H9 (cell line): ENCODE measurements at regions not wholly inside any gene's neighbourhood (a gene's known extent, or its start where the extent isn't known, plus 50 kb on each side); places are given as distances from the start of the nearest gene placed in this dataset.

Source experiments
- DNase-seq: peaks from one replicate; pipeline ENCODE4 v3.0.0-alpha.2; 2017
- H2AFZ ChIP-seq: one replicate; pipeline ENCODE4 v1.6.1; 2013; ENCODE audit warnings: mild to moderate bottlenecking, low read length, control low read depth, moderate library complexity
- H2AK5ac ChIP-seq: 2 replicates; pipeline ENCODE4 v1.6.1; 2013; ENCODE audit warnings: low read length, control low read depth, mixed read lengths; ENCODE audit not compliant: insufficient read length
- H2BK120ac ChIP-seq: one replicate; pipeline ENCODE4 v1.6.1; 2013; ENCODE audit warnings: low read depth, mild to moderate bottlenecking, low read length, control low read depth, inconsistent platforms; ENCODE audit not compliant: poor library complexity, severe bottlenecking
- H2BK12ac ChIP-seq: 2 replicates; pipeline ENCODE4 v1.6.1; 2013; ENCODE audit warnings: low read length, control low read depth, mixed read lengths, low read depth; ENCODE audit not compliant: insufficient read length
- H2BK15ac ChIP-seq: 2 replicates; pipeline ENCODE4 v1.6.1; 2013; ENCODE audit warnings: low read depth, low read length, control low read depth
- H2BK20ac ChIP-seq: one replicate; pipeline ENCODE4 v1.6.1; 2013; ENCODE audit warnings: low read depth, mild to moderate bottlenecking, low read length, control low read depth, inconsistent platforms; ENCODE audit not compliant: poor library complexity, severe bottlenecking
- H2BK5ac ChIP-seq: 2 replicates; pipeline ENCODE4 v1.6.1; 2013; ENCODE audit warnings: low read length, control low read depth, mixed read lengths; ENCODE audit not compliant: insufficient read length
- H3K14ac ChIP-seq: 2 replicates; pipeline ENCODE4 v1.6.1; 2013; ENCODE audit warnings: low read length, control low read depth; ENCODE audit not compliant: insufficient read depth
- H3K18ac ChIP-seq: 2 replicates; pipeline ENCODE4 v1.6.1; 2013; ENCODE audit warnings: low read depth, mild to moderate bottlenecking, mixed read lengths, low read length, control low read depth; ENCODE audit not compliant: insufficient read length
- H3K23ac ChIP-seq: 2 replicates; pipeline ENCODE4 v1.6.1; 2013; ENCODE audit warnings: low read length, control low read depth, mixed read lengths, low read depth; ENCODE audit not compliant: insufficient read length
- H3K23me2 ChIP-seq: 2 replicates; pipeline ENCODE4 v1.6.1; 2013; ENCODE audit warnings: low read depth, mild to moderate bottlenecking, mixed read lengths, low read length, control low read depth; ENCODE audit not compliant: insufficient read length, poor library complexity, severe bottlenecking
- H3K27ac ChIP-seq: 2 replicates; pipeline ENCODE4 v1.5.1; 2013; ENCODE audit warnings: low read length, control low read depth, mixed read lengths, low read depth; ENCODE audit not compliant: insufficient read length
- H3K27me3 ChIP-seq: 2 replicates; pipeline ENCODE4 v1.6.1; 2013; ENCODE audit warnings: low read length, control low read depth, inconsistent platforms; ENCODE audit not compliant: insufficient read depth
- H3K4ac ChIP-seq: 2 replicates; pipeline ENCODE4 v1.6.1; 2013; ENCODE audit warnings: low read depth, mild to moderate bottlenecking, control low read depth, inconsistent platforms, low read length, moderate library complexity
- H3K4me1 ChIP-seq: 2 replicates; pipeline ENCODE4 v1.6.1; 2013; ENCODE audit warnings: low read length, control low read depth, inconsistent platforms; ENCODE audit not compliant: insufficient read depth
- H3K4me2 ChIP-seq: 2 replicates; pipeline ENCODE4 v1.6.1; 2013; ENCODE audit warnings: low read length, control low read depth, mixed read lengths; ENCODE audit not compliant: insufficient read length, insufficient read depth
- H3K56ac ChIP-seq: 2 replicates; pipeline ENCODE4 v1.6.1; 2013; ENCODE audit warnings: low read depth, mild to moderate bottlenecking, mixed read lengths, low read length, control low read depth; ENCODE audit not compliant: insufficient read length
- H3K79me1 ChIP-seq: 2 replicates; pipeline ENCODE4 v1.6.1; 2013; ENCODE audit warnings: low read depth, mild to moderate bottlenecking, moderate library complexity, low read length, control low read depth, inconsistent platforms; ENCODE audit not compliant: insufficient read depth, poor library complexity, severe bottlenecking
- H3K79me2 ChIP-seq: 2 replicates; pipeline ENCODE4 v1.6.1; 2013; ENCODE audit warnings: low read length, control low read depth, inconsistent platforms; ENCODE audit not compliant: insufficient read depth
- H3K9ac ChIP-seq: 2 replicates; pipeline ENCODE4 v1.6.1; 2013; ENCODE audit warnings: low read length, control low read depth, mixed read lengths; ENCODE audit not compliant: insufficient read length; ENCODE audit errors: extremely low read depth
- H3K9me3 ChIP-seq: one replicate; pipeline ENCODE4 v1.6.1; 2013; ENCODE audit warnings: low read depth, low read length, inconsistent platforms; ENCODE audit not compliant: control insufficient read depth
- H3T11ph ChIP-seq: one replicate; pipeline ENCODE4 v1.6.1; 2013; ENCODE audit warnings: mild to moderate bottlenecking, low read length, control low read depth, inconsistent platforms
- H4K20me1 ChIP-seq: one replicate; pipeline ENCODE4 v1.6.1; 2013; ENCODE audit not compliant: control insufficient read depth, insufficient read length, insufficient read depth
- H4K5ac ChIP-seq: 2 replicates; pipeline ENCODE4 v1.6.1; 2013; ENCODE audit warnings: low read depth, mild to moderate bottlenecking, mixed read lengths, low read length, control low read depth; ENCODE audit not compliant: insufficient read length
- H4K8ac ChIP-seq: replicated peaks from 2 replicates; pipeline ENCODE4 v1.6.1; 2013; ENCODE audit warnings: low read length, control low read depth, mixed read lengths, low read depth; ENCODE audit not compliant: insufficient read length
- H4K91ac ChIP-seq: 2 replicates; pipeline ENCODE4 v1.6.1; 2013; ENCODE audit warnings: low read depth, mild to moderate bottlenecking, moderate library complexity, mixed read lengths, low read length, control low read depth; ENCODE audit not compliant: insufficient read length
- H3K27ac Mint-ChIP-seq, 3 experiments: 2 replicates in 2 of 3; 3 replicates in 1 of 3; pipeline ENCODE4 v1.8.0; 2020 to 2021; ENCODE audit warnings: mixed read lengths in 3 of 3, mild to moderate bottlenecking in 1 of 3, moderate library complexity in 1 of 3
- H3K27me3 Mint-ChIP-seq: 2 replicates; pipeline ENCODE4 v1.8.0; 2021; ENCODE audit warnings: low read depth, mild to moderate bottlenecking, moderate library complexity, mixed read lengths
- H3K36me3 Mint-ChIP-seq, 3 experiments: 2 replicates in 2 of 3; 3 replicates in 1 of 3; pipeline ENCODE4 v1.8.0; 2020 to 2021; ENCODE audit warnings: low read depth in 3 of 3, mixed read lengths in 3 of 3; ENCODE audit not compliant: insufficient read depth in 1 of 3
- H3K4me1 Mint-ChIP-seq, 2 experiments: 2 replicates each; pipeline ENCODE4 v1.8.0; 2020; ENCODE audit warnings: mixed read lengths in 2 of 2
- H3K4me3 Mint-ChIP-seq, 2 experiments: 2 replicates in 1 of 2; 3 replicates in 1 of 2; pipeline ENCODE4 v1.8.0; 2020 to 2021; ENCODE audit warnings: mild to moderate bottlenecking in 2 of 2, mixed read lengths in 2 of 2, moderate library complexity in 1 of 2
- H3K9me3 Mint-ChIP-seq, 2 experiments: 2 replicates in 1 of 2; 3 replicates in 1 of 2; pipeline ENCODE4 v1.8.0; 2020; ENCODE audit warnings: mild to moderate bottlenecking in 2 of 2, mixed read lengths in 2 of 2, moderate library complexity in 1 of 2
- CTCF ChIP-seq: fragments of 200-600 bp; sonication (generic); conservative IDR thresholded peaks from 3 replicates; pipeline ENCODE4 v1.8.0; 2021; ENCODE audit warnings: antibody characterized with exemption, mild to moderate bottlenecking

DNA sequence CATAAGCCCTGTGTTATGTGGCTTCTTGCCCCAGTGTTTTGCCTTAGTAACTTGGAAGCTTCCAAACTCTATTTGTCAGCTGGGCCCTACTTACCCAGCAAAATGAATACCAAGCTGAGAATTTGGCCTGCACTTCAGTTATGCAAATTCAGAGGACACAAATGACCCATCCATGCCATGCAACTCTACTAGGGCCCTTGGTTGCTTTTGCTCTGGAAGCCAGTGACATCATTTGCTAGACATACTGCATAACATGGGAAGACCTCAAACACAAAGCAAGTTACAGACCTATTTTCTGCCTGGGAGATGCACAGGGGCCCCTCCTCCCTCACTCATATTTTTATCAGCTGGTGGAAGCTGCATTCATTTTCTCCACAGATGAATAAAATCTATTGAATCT, 90.2 kb upstream of the PPM1H start:
- TF ChIP-seq CTCF = no peak
- H2AK5ac ChIP-seq = no peak overlapping the region
- no peak overlapping the region for H3K9ac ChIP-seq
- H3K4ac ChIP-seq = no peak overlapping the region
- H4K20me1 ChIP-seq = no peaks in the 10 kb centered on the region
- H2BK5ac ChIP-seq = no peak overlapping the region
- no peak overlapping the region for H3K27ac ChIP-seq
- H3K79me1 ChIP-seq = no peaks in the 10 kb centered on the region
- no peak overlapping the region for H3K23ac ChIP-seq
- H2BK120ac ChIP-seq = no peak overlapping the region
- H3K9me3 Mint-ChIP-seq = peaks cover 0 to 6% of the 10 kb centered on the region in 2 experiments; a peak in 2 of 5 replicates
- peak overlapping the region in 1 of 3 experiments; percentile 50; a peak in 1 of 7 replicates for H3K27ac Mint-ChIP-seq
- H2BK20ac ChIP-seq = no peak overlapping the region
- no peaks in the 10 kb centered on the region for H3K79me2 ChIP-seq
- no peak overlapping the region for H4K91ac ChIP-seq
- H3K36me3 Mint-ChIP-seq = peaks cover 0 to 6% (median 0%) of the 10 kb centered on the region in 3 experiments; a peak in 2 of 7 replicates
- no peak overlapping the region for H4K5ac ChIP-seq
- no peak overlapping the region for H3K18ac ChIP-seq
- H4K8ac ChIP-seq = no peak overlapping the region
- H3K4me1 ChIP-seq = peaks cover 5% of the 10 kb centered on the region; the same call in 1 of the 2 replicates
- no peak overlapping the region for H3K4me3 Mint-ChIP-seq
- no peak overlapping the region for H2AFZ ChIP-seq
- no peak overlapping the region for H3T11ph ChIP-seq
- no peaks in the 10 kb centered on the region for H3K23me2 ChIP-seq
- no peak overlapping the region for H3K4me2 ChIP-seq
- no peaks in the 10 kb centered on the region for H3K27me3 ChIP-seq
- no peak for DNase-seq
- no peak overlapping the region for H3K56ac ChIP-seq
- no peak overlapping the region for H3K14ac ChIP-seq
- H3K4me1 Mint-ChIP-seq = peaks cover 44 to 59% of the 10 kb centered on the region in 2 experiments
- H3K27me3 Mint-ChIP-seq = no peaks in the 10 kb centered on the region
- H2BK15ac ChIP-seq = no peak overlapping the region
- no peak overlapping the region for H2BK12ac ChIP-seq
- no peaks in the 10 kb centered on the region for H3K9me3 ChIP-seq
